HG02588 (cell line): ENCODE measurements at regions not wholly inside any gene's neighbourhood (a gene's known extent, or its start where the extent isn't known, plus 50 kb on each side); places are given as distances from the start of the nearest gene placed in this dataset.

Source experiments
- ATAC-seq: cut with Tn5 transposase; IDR thresholded peaks from one replicate; pipeline ENCODE4 v1.9.1; 2021; ENCODE audit warnings: mild to moderate bottlenecking, moderate library complexity; ENCODE audit not compliant: unreplicated experiment

DNA sequence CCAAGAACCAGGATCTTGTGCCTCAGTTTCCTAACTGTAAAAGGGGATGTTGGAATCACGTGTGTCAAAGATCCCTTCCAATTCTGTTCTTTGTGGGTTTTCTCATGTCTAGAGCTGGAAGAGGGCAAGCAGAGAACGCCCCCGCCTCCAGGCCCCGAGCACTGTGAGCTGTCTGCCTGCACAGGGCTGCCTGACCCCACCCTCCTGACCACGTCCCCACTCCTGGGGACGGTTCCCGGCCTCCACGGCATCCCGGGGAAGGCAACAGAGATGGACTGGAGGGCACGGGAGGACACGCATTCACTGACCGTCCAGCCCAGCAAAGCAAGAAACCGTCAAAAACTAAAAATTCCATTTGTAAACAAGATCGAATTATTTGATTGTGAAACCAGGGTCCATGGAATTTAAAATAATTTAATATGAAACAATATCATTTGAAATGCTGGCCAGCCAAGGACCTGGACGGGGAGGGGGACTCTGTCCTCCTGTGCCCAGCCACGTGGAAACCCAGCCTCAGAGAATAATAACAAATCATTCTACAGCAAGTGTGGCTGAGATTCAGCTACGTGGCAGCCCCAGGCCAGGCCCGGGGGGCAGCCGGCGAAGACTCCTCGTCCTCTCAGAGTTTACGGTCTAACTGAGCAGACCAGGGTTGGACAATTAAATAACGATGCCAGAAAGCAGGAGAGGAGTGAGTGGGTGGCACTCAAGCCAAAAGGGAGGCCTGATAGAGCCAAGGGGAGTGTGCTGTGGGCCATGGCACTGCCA, 87.3 kb upstream of the DIO3 start:
- ATAC-seq: no peak

DNA sequence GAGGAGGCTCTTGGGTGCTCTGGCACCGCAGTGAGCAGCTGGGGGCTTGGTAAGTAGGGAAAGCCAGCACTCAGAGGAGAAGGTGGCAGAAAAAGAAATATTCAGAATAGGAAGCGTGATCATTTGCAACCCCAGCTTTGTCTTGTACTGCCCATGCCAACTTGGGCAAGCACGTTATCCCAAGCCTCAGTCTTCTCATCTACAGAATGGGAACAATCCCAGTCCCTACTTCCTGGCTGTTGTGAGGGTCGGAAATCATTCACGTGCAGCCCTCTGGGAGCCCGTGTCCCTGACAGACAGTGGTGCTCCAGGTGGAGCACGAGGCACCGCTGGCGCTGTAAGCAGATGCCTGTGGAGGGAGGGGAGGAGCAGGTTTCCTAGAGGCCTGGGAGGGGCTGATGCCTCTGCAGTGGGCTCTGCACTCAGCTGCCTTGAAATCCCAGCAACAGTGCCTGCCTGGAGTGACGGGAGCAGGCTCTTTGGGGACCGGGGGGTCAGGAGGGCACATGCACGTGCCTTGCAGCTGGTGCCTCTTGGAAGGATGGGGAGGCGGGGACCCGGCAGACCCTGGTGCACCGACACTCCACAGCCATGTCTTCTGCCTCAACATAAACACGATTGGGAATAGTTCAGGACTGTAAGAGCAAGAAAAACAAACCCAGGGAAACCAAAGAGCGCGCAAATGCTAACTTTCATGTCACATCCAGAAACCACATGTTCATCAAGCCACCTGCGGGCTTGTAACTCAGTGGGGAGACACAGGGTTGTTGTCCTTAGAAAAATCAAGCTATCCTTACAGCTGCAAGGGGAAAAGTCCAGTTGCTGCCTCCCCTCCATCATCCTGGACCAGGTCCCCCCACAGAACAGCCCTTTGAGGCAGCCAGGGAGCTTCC, 86.5 kb upstream of the DIO3 start:
- ATAC-seq: no peak

DNA sequence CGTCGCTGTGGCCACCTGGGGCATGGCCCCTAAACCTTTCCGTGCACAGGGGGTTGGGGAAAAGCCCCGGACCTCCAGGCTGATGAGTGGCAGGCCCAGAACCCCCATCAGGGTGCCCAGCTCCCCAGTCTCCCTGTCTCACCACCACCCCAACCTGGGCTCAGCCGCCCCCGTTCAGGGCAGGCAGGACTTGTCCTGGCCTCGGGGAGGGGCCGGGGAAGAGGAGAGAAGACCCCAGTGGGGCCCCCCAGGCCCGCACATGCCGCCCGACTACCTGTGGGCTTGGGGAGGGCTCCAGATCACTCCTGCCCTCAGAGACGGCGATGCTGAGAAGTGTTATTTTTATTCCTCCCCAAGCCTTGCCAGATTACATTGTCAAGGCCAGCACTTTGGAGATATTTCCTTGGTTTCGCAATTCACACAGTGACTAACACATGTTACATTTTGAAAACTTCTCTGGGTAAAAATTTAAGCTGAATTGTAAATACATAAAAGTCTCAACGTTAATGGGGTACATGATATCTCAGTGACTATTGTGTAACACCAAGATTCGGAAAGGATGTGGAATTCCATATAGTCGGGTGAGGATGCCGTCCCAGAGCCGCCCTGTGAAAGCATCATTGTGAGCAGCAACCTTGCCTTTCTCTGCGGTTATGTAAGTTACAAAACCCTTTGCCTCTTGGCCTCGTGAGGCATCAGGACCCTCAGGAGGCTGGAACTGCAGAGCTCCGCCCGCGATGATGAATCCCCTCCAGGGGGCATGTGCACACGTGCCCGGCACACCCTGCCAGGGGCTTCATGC, 85.6 kb upstream of the DIO3 start:
- ATAC-seq: no peak

DNA sequence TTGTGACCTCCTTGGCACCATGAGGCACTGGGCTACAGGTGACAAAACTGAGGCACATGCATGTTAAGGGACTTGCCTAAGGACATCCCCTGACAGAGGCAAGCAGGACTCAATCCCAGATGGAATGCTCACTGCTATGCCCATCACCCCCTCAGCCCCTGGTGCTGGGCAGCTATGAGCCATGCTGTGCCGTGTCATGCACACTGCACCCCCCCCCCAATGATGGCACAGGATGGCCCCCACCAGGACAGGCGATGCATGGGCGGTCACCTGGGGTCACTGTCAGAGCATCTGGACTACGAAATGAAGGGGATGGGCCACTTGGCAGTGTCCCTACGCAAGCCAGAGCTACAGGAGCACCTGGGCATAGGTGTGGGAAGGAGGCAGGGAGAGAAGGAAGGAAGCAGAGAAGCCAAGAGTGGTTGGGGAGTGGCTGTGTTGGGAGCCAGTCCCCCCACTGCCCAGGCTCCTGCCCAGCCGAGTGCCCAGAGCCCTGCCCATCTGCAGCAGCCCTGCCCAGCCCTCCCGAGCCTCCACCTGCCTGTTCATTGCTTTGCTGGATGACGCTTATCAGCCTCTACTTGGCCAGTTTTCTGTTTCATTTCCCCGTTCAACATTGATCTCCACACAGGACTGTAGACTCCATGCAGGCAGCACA, 84.9 kb upstream of the DIO3 start:
- no peak for ATAC-seq

DNA sequence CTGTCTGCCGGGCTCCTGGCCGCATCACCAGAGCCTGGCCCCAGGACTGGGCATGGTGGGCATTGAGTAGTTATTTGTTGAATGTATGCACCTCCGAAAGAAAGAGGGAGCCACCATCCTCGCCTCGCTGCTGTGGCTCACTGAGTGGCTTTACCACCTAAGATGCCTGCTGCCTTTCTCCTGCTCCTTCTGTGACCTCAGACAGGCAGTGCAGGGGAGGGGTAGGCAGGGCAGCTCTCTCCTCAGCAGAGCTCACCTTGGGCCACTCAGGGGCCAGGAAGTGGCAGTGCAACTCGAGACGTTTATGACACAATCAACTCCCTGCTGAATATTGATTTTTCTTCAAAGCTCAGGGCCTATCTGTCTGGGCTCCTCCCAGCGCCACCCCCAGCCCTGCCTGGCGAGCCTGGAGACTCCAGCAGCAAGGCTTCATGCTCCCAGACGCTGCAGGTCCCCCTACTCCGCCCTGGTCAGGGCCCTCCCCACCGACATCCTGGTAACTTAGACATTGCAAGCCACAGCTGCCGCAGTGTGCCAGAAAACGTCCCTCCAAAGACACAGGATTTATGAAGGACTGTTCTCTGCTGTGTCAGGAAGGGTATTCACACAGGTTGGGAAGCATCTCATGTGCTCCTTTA, 84.3 kb upstream of the DIO3 start:
- no peak for ATAC-seq

DNA sequence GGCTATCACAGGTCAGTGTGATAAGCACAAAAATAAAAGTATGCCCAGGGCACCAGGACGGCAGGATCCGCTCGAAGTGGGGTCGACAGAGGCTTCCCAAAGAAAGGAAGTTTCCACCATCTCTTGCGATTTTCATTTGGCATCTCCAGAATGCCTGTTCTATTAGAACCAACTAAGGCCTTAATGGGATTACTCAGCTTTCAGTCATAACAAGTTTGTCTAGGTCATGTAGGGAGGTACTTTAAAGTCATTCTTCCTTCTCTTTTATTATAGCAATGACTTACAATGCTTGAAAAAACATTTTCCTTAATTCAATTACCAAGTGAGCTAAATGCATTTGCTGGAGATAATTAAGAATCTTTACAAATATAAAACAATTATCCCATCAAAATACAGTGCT, 83.6 kb upstream of the DIO3 start:
- no peak for ATAC-seq

DNA sequence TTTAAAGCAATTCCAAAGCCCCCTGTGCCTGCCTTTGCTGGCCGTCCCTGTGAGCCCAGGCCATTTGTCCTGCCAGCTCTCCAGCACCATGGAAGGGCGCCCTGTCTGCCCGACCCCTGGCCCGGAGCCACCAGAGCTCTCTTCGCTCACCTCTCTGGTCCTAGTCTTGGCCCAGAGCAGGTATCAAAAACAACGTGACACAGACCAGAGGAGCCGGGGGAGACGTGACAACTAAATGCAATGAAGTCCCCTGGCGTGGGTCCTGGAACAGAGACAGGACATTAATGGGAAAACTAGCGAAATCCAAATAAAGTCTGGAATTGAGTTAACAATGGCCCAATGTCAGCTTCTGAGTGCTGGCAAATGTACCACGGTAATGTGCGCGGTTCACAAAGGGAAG, 83.2 kb upstream of the DIO3 start:
- ATAC-seq: no peak

DNA sequence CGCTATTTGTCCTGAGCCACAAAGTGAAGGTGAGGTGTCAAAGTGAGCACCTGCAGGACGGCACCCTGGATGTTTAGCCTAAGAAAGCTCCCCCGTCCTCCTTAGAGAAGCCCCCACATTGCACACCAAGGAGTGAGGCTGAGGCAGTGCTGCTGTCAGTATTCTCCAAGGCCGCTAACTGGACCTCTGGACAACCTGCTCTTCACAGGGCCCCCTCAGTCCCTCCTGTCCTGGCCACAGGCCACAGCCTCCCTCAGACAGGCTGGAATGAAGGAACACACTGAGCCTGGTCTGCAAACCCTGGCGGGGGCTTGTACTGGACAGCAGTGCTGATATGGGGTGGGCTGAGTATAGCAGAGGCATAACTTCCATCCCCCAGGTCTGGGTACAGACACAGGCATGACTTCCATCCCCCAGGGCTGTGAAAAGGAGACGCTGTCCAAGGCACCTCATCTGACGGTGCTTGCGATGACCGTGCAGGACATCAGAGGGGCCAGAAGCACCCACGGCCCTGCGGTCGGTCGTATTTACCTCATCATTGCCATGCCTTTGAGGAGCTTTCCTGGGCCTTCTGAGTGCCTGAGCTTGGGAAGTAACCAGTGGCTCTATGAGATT, 82.4 kb upstream of the DIO3 start:
- no peak for ATAC-seq

DNA sequence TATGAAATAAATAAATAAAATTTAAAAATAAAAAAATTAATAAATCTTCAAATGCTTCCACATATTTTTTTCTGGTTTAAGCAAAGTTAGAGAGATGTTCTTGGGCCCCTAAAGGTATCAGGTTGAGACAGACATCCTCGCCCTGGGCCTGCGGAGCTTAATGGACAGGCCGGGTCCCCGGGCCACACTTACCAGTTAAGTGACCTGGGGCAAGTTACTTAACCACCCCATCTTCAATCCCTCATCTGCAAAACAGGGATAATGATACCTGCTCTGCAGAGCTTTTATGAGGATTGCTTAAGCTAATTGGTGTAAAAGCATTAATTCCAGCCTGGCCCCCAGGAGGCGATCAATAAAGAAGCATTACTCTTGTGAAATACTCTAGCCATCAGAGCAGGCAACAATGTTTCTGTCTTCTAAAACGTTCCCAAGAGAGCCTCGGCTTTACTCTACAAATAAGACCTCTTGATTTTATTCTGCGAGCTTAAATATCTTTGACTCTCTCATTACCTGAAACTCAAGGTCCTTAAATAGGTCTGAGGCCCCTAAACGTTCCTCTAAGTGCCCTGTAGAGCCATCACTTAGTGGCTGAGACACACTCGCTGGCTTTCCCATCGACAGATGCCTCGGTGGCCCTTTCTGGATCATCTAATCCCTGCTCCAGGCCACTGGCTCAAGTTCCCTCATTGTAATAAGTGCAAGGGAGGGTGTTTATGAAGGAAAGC, 81.1 kb upstream of the DIO3 start:
- ATAC-seq: no peak

DNA sequence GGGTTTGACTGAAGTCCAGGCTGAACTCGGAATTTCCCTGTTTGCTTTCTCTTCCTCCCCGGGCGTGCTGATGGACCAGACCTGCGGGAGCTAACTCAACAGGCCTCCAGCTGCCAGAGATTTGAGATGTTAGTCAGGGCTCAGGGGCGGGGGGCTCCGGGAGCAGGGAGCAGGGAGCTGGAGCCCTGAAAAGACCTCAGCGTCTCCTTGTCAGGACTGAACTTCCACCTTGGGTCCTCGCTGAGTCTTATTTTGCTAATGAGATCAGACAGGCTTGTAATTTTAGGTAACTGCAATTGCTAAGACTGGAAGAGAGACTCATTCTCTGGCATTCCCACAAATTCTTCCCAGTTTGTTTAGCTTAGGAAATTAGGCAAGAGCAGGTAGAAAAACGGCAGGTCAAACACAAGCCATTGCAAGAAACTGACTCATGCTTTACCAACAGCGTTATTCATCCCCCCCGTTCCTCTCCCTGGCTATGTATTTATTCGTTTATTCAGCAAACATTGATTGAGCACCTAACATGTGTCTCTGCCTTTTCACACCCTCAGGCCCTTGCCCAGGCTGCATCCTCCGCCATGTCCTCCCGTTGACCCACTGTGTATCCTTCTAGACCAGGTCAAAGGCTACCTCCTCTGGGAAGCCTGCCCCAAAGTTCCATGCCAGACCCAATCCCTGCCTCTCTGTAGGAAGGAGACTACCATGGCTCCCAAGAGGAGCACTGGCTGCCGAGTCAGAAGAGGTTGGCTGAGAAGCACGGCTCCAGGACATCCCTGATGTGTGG, 80.4 kb upstream of the DIO3 start:
- ATAC-seq: no peak

DNA sequence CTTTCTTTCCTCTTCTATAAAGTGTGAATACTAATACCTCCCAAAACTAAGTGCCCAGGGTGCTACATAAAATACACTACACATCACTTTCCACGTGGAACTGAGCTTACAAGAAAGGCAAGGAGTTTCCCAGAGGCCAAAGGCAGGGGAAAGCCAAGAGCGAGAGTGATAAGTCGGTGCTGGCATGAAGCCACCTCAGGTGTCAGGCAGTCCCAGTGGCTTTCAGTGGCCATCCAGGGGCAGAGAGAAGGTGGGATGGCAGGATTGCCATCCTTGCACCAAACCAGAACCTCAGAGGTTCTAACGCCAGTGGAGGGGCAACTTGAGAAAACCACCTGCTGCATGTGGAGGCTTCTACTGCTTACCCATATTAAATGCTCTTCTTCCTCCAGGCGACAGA, 79.7 kb upstream of the DIO3 start:
- ATAC-seq: no peak

DNA sequence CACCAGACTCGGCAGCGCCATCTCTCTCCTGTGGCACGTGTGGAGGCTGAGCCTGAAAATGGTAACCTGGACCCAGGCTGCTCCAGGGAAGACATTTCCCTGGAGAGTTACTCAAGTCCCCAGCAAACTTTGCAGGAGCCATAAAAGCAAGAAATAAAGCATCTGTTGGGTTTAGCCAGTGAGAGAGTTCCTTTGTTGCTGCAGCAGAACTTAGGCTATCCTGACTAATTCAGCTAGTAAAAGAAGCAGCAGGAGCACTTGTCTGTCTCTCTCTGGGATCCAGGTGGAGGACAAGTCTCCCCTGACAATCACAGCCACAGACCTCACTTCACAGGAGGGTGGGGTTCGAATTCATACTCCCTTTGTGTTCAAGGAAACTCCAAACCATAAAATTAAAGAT, 79.2 kb upstream of the DIO3 start:
- ATAC-seq: no peak

DNA sequence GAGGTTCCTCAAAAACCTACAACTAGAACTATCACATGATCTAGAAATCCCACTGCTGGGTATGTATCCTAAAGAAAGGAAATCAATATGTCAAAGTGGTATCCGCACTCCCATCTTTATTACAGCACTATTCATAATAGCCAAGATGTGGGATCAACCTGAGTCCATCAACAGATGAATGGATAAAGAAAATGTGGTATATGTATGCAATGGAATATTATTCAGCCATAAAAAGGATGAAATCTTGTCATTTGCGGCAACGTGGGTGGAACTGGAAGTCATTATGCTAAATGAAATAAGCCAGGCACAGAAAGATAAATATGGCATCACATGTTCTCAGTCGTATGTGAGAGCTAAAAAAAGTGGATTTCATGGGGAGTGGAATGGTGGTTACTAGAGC, 77.5 kb upstream of the DIO3 start:
- no peak for ATAC-seq

DNA sequence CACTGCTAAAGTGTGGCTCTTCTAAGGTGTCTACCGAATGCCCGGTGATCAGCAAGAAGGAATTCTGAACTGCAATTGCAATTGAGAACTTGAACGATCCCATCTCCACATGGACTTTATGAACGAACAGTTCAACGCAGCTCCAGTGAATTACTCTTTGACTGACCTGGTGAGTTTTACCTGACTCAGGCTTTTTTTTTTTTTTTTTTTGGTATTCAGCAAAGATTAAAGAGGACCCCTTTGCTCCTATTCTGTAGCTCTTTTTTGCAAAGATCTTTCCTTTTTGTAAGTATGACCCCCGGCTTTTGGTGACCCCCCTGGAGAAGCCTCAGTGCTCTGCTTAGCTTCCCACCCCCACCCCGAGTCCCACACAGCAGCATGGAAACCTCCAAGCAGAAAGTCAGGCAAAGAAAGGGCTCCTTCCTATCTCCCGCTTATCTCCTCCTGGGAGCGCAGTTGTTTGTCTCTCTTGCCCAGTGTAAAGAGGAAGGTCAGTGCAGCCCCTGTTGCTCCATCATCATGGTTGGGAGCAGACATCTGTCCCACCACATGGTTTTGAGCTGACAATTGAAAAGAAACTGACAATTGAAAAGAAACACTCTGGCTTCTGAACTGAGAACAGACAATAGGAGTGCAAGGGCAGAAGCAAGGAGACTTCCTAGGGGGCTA, 72.1 kb upstream of the DIO3 start:
- ATAC-seq: no peak

DNA sequence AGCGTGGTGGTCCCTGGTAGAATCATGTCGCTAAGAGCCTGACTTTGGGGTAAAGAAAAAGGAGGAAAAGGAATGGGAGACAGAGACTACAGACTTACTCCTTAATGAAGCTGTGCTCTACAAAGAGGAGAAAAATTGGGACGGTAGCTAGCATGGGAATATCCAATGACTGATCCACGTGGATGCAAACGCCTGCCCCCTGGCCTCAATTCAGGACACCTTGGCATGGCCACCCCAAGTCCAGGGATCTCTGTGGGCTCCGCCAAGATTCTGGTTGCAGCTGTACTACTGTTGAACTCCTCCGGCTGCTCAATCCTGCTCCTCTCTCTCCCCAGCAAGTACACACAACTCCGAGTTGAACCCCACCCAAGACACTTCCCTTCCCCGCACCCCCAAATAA, 70.5 kb upstream of the DIO3 start:
- ATAC-seq: no peak

DNA sequence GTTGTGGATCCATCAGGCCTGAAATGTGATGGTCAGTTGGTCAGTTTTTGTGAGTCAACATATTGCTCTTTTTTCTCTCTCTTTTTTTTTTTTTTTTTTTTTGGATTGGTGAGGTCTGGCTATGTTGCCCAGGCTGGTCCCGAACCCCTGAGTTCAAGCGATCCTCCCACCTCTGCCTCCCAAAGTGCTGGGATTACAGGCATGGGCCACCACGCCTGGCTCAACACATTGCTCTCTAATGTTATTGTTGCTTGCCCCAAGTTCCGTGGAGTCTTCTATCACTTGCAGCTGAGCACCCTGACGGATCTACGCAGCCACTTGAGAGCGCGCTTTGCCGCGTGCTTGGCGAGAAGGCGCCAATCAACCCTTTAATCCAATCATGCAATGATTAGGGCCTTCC, 69.5 kb upstream of the DIO3 start:
- ATAC-seq: no peak

DNA sequence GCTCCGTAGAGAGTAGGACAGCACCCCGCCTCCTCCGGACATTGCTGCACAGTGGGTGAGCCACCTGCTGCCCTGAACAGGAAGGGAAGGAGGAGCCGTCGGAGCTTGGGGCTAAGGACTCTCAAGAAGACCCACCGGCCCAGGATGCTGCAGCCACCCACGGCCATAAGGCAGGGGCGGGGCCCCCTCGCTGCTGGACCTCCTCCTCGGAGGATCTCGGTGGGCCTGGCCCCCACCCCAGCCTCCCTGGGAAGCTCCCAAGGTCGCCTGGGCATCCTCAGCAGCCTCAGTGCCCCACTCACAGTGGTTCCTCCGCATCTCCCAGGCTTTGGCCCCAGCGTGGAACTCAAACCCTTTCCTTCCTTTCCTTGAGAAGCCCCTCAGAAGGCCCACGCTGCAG, 68.6 kb upstream of the DIO3 start:
- no peak for ATAC-seq

DNA sequence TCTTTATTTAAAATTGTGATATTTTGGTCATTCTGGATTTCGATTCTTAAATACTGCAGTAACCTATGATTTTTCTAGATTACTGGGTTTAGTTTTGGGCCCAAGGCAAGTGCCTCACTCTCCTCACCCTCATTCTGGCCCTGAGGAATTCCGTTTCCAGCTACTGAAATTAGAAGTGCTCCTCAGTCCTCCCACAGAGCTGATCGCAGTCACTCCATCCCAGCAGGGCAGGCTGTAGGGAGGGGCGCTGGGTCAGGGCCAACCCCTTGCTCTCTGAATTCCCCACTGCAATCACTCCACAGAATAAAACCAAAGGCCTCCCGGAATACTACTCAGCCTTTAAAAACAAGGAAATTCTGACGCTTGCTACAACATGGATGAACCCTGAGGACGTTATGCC, 66.5 kb upstream of the DIO3 start:
- no peak for ATAC-seq
